ENCODE measurements at regions not wholly inside any gene's neighbourhood (a gene's known extent, or its start where the extent isn't known, plus 50 kb on each side); places are given as distances from the start of the nearest gene placed in this dataset.

GRCh38 chr17:79545251-79546005, 65.4 kb downstream of the RBFOX3 start:
- no peak for TF ChIP-seq CTCF (IDR thresholded peaks at IDR 0.05; ENCODE audit: insufficient read depth, low read length, poor library complexity, severe bottlenecking)
- TF ChIP-seq EZH2phosphoT487 (conservative IDR thresholded peaks at IDR 0.05; ENCODE audit: low read length): no peak

All from SU-DHL-6 (cell line).